Right cardiac atrium (tissue), 5 donors: ENCODE measurements at regions not wholly inside any gene's neighbourhood (a gene's known extent, or its start where the extent isn't known, plus 50 kb on each side); places are given as distances from the start of the nearest gene placed in this dataset.

ENCODE experiments used
- ATAC-seq, 2 donors: fragments of 200-7000 bp; cut with Tn5 transposase; one replicate each; pipeline versions ENCODE4 v1.8.0 to v1.9.1; 2020; ENCODE audit warnings: moderate library complexity in 2 of 2, mild to moderate bottlenecking in 1 of 2
- DNase-seq, 3 donors: peaks; one replicate each; pipeline ENCODE4 v3.0.0-alpha.2; 2020
- H3K27ac ChIP-seq: one replicate; pipeline ENCODE4 v1.5.1; 2013; ENCODE audit warnings: mild to moderate bottlenecking, low read length, control low read depth, moderate library complexity
- H3K27me3 ChIP-seq: one replicate; pipeline ENCODE4 v1.6.1; 2013; ENCODE audit not compliant: control insufficient read depth, insufficient read depth
- H3K4me1 ChIP-seq: one replicate; pipeline ENCODE4 v1.6.1; 2013; ENCODE audit warnings: low read length; ENCODE audit not compliant: control insufficient read depth, insufficient read depth
- H3K4me3 ChIP-seq: one replicate; pipeline ENCODE4 v1.5.1; 2013; ENCODE audit warnings: low read length, control low read depth
- H3K9me3 ChIP-seq: one replicate; pipeline ENCODE4 v1.6.1; 2013; ENCODE audit warnings: low read length; ENCODE audit not compliant: control insufficient read depth
- WGBS: extraction: QIAGEN DNeasy Blood & Tissue Kit; methylation state at CpG from one replicate; pipeline ENCODE4 v1.1.7; 2013; 5-methylcytosine and 5-hydroxymethylcytosine counted together
- intact Hi-C, 4 donors: fragments of 100-400 bp; cut with DNase I; formaldehyde crosslinking; loops; one replicate each; pipeline versions ENCODE4 v1.11.0 to v1.14.0; 2022 to 2023
- donor health status: healthy with polysubstance abuse.
- donor health status: DM: no; HTN: yes; CAD: no.
- donor health status: DM: no; HTN: no; CAD: no.
- donor health status: DM: no; HTN: yes; CAD: no; lungs with severe emphysema.
- donor health status: DM: yes; HTN: yes; CAD: no.

- Histone ChIP-seq H3K27me3 (no peaks in the 10 kb centered on the region), H3K4me3 (no peak overlapping the region), H3K9me3 (no peaks in the 10 kb centered on the region), H3K4me1 (no peaks in the 10 kb centered on the region), H3K27ac (no peak overlapping the region)
- WGBS, result 86% methylated on average over 2 of the region's 2 CpGs
- DNase-seq, result no peak
- no peak for ATAC-seq
- intact Hi-C loops, result no loop called here
Observed at GRCh38 chr1:5250336-5250735, 595.9 kb downstream of the AJAP1 start.

- ATAC-seq (no peak), DNase-seq (no peak)
- intact Hi-C loops, result no loop called here
- 77% methylated on average over 5 of the region's 5 CpGs for WGBS
- no peaks in the 10 kb centered on the region for H3K27me3 ChIP-seq
- no peak overlapping the region for H3K27ac ChIP-seq
- H3K9me3 ChIP-seq, result no peaks in the 10 kb centered on the region
- no peak overlapping the region for H3K4me3 ChIP-seq
- no peaks in the 10 kb centered on the region for H3K4me1 ChIP-seq
Observed at GRCh38 chr1:5245348-5245747, 590.9 kb downstream of the AJAP1 start.

DNA sequence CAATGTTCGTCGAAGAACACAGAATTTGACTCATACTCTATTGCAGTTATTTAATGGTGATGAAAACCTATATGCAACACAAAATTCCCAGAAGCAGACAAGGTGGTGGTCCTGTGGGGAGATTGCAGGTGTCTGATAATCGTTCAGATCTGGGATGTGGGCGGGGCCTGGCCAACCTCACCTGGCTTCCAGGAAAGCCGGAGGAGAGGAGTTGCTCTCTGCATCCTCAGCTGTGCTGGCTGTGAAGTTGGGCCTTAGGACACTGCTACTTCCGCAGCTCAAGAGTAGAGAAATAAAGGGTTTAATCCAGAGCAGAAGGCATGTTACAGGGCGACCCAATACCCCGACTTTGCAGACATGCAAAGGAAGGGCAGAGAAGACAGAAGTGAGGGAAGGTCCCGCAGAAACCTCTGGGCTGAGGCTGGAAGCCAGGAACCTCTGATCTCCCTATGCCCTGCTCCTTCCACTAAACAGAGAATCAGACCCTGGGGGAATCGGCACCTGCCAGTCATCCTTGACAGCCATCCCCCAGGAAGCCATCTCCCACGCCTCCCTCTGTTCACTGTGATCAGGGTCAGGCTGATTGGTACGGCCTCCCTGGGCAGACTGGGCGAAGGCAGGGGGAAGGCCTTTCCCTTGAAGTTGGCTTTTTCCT lies 590.3 kb downstream of the AJAP1 start:
- no peak for ATAC-seq

DNA sequence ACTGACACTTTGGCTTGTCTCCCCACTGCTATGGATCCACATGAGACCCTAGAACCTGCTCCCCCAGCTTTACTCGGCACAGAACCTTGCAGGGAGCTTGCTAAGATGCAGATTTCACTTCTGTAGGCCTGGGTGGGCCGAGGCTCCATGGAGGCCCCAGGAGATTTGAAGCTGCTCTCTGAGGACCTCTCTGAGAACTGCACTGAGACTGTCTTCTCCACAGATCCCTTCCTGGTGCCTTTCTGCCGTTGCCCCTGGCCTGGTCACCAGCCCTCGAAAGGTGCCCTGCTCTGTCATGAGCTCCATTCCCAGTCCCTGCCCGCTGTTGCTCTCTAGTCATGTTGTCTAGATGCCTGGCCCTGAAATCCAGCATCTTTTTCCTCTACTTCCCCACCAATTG lies 588.4 kb downstream of the AJAP1 start:
- DNase-seq, result no peak
- H3K27me3 ChIP-seq, result no peaks in the 10 kb centered on the region
- intact Hi-C loops, result no loop called here
- no peaks in the 10 kb centered on the region for H3K9me3 ChIP-seq
- no peak for ATAC-seq
- no peak overlapping the region for H3K27ac ChIP-seq
- no peak overlapping the region for H3K4me3 ChIP-seq
- H3K4me1 ChIP-seq, result no peaks in the 10 kb centered on the region
- 44% methylated on average over 5 of the region's 5 CpGs for WGBS

More for the DNA sequence above, 590.3 kb downstream of the AJAP1 start:
- intact Hi-C loops, result no loop called here
- Histone ChIP-seq H3K27me3 (no peaks in the 10 kb centered on the region), H3K27ac (no peak overlapping the region), H3K9me3 (no peaks in the 10 kb centered on the region), H3K4me3 (no peak overlapping the region), H3K4me1 (no peaks in the 10 kb centered on the region)
- no peak for DNase-seq
- 73% methylated on average over 13 of the region's 13 CpGs for WGBS

DNA sequence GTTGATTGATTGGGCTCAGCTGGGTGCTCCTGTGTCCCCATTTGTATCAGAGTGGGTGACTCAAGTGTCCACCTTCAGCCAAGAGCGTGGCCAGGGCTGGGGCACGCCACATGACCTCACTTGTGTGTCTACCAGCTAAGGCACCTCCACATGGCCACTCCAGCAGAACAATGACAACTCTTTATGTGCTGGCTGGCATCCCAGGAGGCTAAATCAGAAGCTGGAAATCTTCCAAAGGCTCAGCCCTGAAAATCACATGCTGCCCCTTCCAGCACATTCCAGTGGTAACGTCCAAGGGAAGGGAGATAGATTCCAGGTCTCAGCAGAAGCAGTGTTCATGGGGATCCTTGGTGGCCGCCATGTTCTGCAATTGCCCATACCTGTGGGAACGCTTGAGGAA lies 585.5 kb downstream of the AJAP1 start:
- peak in 1 of 2 donors; percentile 45 for ATAC-seq
- Histone ChIP-seq H3K9me3 (no peaks in the 10 kb centered on the region), H3K4me3 (no peak overlapping the region), H3K27ac (no peak overlapping the region), H3K4me1 (no peaks in the 10 kb centered on the region), H3K27me3 (no peaks in the 10 kb centered on the region)
- WGBS, result 57% methylated on average over 5 of the region's 5 CpGs
- intact Hi-C loops, result no loop called here
- no peak for DNase-seq

- no peak for ATAC-seq
- Histone ChIP-seq H3K4me3 (no peak overlapping the region), H3K27ac (no peak overlapping the region), H3K9me3 (no peaks in the 10 kb centered on the region), H3K27me3 (no peaks in the 10 kb centered on the region), H3K4me1 (no peaks in the 10 kb centered on the region)
- intact Hi-C loops, result no loop called here
- no peak for DNase-seq
- WGBS, result 76% methylated on average over 19 of the region's 19 CpGs
Observed at GRCh38 chr1:5238351-5239130, 584.1 kb downstream of the AJAP1 start.

GRCh38 chr1:5235355-5235899 lies 581.0 kb downstream of the AJAP1 start:
- Histone ChIP-seq H3K27me3 (no peaks in the 10 kb centered on the region), H3K9me3 (no peaks in the 10 kb centered on the region), H3K27ac (no peak overlapping the region), H3K4me1 (no peaks in the 10 kb centered on the region), H3K4me3 (no peak overlapping the region)
- intact Hi-C loops, result no loop called here
- DNase-seq (no peak), ATAC-seq (no peak)
- 39% methylated on average over 6 of the region's 6 CpGs for WGBS

- WGBS, result 86% methylated on average over 1 of the region's 1 CpG
- no peak for DNase-seq
- ATAC-seq, result no peak
- intact Hi-C loops, result no loop called here
- no peaks in the 10 kb centered on the region for H3K9me3 ChIP-seq
- no peaks in the 10 kb centered on the region for H3K4me1 ChIP-seq
- H3K27me3 ChIP-seq, result no peaks in the 10 kb centered on the region
- no peak overlapping the region for H3K4me3 ChIP-seq
- no peak overlapping the region for H3K27ac ChIP-seq
Observed at GRCh38 chr1:5232537-5232936, 578.1 kb downstream of the AJAP1 start.

DNA sequence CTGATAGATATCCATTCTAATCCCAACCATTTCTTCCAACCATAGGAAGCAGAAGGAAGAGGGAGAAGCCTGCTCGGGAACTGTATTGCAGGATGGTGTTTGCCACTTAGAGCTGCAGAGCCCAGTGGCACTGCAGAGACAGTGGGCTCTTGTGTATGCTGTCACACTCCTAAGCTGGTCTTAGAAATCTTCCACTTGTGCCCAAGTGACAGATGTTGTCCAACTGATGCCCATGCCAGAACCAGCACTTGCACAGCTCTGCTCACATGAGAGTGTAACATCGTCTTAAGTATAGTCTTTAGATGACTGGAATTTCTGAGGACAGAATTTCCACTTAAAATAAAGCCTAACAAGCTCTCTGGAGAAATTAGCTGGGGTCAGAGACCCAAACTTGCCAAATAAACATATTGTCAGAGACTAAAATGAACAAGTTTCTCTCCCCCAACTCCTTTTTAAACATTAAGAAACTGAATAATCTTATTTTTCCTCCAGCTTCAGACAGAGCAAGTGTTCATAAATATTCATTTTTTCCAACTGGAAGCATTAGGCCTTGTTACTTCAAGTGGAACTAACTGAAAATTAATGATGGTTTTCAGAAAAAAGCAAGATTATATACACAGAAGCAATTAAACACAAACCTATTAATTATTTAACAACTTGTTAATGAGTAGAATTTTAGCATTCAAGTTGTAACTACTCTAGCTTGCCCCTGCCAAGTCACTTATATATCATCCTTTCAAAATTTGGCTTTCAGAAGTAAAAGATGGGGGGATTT lies 577.3 kb downstream of the AJAP1 start:
- no peak for DNase-seq
- H3K27ac ChIP-seq, result no peak overlapping the region
- no peaks in the 10 kb centered on the region for H3K4me1 ChIP-seq
- no peak for ATAC-seq
- no peak overlapping the region for H3K4me3 ChIP-seq
- intact Hi-C loops, result no loop called here
- no peaks in the 10 kb centered on the region for H3K9me3 ChIP-seq
- no peaks in the 10 kb centered on the region for H3K27me3 ChIP-seq
- 48% methylated on average over 2 of the region's 2 CpGs for WGBS

- ATAC-seq (no peak), DNase-seq (no peak)
- 73% methylated on average over 8 of the region's 8 CpGs for WGBS
- intact Hi-C loops, result no loop called here
- no peak overlapping the region for H3K27ac ChIP-seq
- H3K27me3 ChIP-seq, result no peaks in the 10 kb centered on the region
- H3K4me1 ChIP-seq, result no peaks in the 10 kb centered on the region
- H3K4me3 ChIP-seq, result no peak overlapping the region
- H3K9me3 ChIP-seq, result no peaks in the 10 kb centered on the region
Observed at GRCh38 chr1:5227114-5227513, 572.7 kb downstream of the AJAP1 start.
